Suppressor macrophage (primary cell): ENCODE measurements at regions not wholly inside any gene's neighbourhood (a gene's known extent, or its start where the extent isn't known, plus 50 kb on each side); places are given as distances from the start of the nearest gene placed in this dataset.

Source experiments
- DNase-seq, 4 experiments: peaks; one replicate each; pipeline ENCODE4 v3.0.0-alpha.2; 2020 to 2022

GRCh38 chr4:121519236-121519838 lies 138.5 kb upstream of the QRFPR start:
- DNase-seq = no peak

DNA sequence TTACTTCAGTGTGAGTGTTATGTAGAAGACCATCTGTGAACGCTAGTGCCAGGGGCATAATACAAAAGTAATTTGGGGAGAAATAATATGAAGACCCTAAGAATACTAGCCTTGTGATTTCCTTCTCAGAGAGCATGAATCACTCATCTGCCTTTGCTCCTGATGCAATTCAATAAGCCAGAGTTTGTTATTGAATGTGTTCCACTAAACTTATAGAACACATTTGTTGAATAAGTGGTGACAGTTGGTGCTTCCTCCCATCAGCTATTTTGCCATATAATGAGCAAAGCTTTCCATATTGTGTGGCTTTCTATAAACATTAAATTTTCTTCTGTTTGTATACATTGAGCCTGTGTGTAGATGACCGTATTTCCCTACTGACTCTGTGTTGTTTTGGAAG lies 136.4 kb upstream of the QRFPR start:
- DNase-seq = no peak

DNA sequence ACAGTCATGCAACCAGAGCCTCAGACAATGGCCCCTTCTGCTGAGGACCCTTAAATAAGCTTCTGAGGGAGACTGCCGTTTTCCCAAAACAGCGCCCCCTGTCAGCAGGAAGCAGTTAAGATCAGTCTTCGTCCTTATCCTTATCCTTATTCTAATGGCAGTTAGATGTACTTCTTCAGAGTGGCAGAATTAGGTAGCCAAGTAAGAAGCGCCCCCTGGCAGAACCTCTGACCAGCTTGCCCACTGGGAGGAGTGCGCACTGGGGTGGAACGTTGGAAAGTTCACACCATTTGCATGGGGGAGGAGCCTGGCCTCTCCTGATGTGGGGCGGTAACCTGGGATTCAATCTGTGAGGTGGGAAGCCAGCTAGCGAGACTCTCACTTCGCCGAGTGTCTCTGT lies 133.6 kb upstream of the QRFPR start:
- no peak for DNase-seq

GRCh38 chr4:121510341-121510874 lies 129.6 kb upstream of the QRFPR start:
- DNase-seq = no peak

DNA sequence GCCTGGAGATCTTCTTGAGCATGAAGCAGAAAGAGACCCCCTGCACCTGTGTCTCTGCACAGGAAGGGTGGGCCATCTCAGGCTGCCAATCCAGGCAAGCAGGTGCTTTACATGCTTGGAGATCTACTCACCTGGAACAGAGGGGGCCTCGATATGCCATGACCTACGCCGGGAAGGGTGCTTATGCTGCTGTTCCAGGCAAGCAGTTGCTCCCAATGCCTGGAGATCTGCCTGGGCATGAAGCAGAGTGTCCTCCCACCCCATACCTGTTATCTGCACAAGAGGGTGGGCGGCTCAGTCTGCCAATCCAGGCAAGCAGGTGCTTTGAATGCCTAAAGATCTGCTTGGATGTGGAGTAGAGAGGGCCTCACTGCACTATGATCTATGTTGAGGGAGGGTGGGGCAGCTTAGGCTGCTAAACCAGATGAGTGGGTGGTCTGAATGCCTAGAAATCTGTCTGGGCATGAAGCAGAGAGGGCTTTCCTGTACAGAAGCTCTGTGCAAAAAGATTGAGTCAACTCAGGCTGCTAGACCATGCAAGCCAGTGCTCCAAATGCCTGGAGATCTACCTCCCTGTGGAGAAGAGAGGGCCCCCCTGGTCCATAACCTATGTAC lies 104.5 kb upstream of the QRFPR start:
- no peak for DNase-seq

GRCh38 chr4:121484633-121485032 lies 103.8 kb upstream of the QRFPR start:
- DNase-seq = peak; percentile 47 to 73 (median 66)

DNA sequence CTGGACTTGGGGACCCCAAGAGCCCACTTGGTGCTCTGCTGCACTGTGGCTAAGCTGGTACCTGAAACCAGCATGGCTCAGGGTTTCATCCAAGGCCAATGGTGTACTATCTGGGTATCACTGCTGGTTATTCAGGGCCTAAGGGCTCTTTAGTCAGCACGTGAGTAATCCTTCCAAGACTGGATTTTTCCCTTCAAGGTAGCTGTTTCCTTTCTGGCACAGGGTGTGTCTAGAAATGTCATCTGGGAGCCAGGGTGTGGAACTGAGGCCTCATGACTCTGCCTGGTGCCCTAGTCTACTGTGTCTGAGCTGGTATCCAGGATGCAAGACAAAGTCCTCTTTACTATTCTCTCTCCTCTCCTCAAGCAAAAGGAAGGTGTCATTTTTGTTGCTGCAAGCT lies 99.0 kb upstream of the QRFPR start:
- no peak for DNase-seq

- DNase-seq = no peak
Observed at GRCh38 chr4:121477480-121477879, 96.7 kb upstream of the QRFPR start.

- DNase-seq = no peak
Observed at GRCh38 chr4:121477079-121477478, 96.3 kb upstream of the QRFPR start.

GRCh38 chr4:121472937-121473721 lies 92.3 kb upstream of the QRFPR start:
- no peak for DNase-seq

- no peak for DNase-seq
Observed at GRCh38 chr4:121464854-121465253, 84.0 kb upstream of the QRFPR start.

GRCh38 chr4:121462660-121463261 lies 81.9 kb upstream of the QRFPR start:
- peak; percentile 69 to 79 (median 72) for DNase-seq

GRCh38 chr4:121459026-121459425 lies 78.2 kb upstream of the QRFPR start:
- no peak for DNase-seq

DNA sequence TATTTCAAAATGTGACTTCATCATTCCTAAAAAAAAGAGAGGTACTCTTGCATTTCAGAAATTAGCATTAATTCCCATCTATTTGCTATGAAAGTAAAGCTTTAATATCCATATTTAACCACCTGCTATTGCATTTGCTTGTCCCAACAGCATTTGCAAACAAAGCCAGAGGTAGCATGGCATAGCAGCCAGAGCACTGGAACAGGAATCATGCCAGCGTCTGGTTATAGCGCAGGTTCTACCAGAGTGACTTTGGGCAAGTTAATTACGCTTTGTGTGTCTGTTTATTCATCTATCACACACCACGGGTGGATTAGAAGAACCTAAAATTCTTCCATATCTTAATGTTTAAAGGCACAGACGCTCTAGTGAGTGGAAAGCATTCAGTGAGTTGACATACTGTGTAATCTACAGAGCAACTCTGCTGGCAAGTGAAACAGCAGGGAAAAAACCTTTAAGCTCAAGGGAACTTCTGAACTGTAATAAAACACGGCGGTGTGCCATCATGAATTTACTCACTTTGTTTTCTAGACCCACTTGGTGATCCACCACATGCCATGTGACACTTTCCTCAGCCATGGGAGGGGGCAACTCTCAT lies 76.6 kb upstream of the QRFPR start:
- DNase-seq = no peak

DNA sequence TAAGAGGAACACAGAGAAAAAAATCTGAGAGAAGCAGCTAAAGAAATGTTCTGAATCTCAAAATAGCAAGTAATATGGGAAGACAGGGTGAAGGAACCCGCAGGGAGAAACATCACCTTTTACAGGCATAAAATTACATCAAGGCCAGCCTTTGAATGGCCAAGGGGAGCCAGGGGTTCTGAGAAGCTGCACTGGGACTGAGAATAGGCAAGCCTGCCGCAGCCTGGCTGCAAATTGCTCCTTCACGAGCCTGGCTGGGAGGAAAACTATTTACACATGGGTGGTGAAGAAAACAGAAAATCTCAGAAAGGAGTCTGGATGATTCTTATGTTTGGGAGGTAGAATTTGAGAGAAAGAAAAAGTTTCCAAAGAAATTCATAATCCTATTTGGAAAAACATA lies 74.5 kb upstream of the QRFPR start:
- DNase-seq = no peak

DNA sequence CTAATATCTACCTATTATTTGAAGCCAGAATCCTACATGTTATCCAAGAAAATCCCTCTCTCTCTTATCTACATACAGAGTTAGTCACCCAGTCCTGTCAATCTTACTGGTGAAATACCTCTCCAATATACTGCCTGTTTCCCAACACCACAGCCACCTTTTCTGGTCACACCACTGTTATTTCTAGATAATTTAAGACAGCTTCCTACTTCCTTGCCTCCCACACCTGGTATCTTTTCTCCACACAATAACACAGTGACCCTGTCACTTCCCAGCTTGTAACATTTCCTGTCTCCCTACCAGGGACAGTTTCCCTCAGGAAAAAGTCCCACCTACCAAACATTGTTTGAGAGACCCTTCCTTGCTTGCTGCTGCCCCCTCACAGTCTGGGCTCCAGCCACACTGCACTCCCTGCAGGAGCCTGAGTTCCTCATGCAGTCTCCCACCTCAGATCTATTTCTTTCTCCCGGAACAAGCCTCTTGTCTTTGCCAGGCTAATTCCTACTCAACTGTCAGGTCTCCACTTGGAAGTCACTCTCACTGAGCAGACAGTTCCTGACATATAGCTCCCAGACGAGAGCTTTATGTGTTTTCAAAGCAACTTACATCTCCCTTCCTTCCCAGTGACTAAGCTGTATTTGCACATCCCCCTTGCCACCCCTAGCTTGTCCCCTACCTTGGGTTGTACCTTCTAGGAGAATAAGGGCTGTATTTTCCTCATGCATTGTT lies 73.6 kb upstream of the QRFPR start:
- DNase-seq = no peak

DNA sequence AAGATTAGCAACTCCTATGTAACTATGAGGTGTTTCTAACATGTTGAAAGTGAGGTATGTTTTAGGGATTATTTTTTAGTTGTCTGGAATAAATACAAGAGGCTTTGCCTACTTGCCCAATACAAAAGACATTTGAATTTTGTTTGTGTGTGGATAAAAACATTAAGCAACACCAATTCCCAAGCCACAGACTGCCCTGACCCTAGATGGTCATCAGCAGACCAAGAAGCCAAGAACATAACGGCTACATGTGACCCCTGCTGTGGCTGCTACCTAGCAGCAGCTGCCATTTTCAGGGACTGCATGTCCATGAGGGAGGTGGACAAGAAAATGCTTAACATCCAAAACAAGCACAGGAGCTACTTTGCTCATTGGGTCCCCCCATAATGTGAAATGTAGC lies 70.5 kb upstream of the QRFPR start:
- no peak for DNase-seq

DNA sequence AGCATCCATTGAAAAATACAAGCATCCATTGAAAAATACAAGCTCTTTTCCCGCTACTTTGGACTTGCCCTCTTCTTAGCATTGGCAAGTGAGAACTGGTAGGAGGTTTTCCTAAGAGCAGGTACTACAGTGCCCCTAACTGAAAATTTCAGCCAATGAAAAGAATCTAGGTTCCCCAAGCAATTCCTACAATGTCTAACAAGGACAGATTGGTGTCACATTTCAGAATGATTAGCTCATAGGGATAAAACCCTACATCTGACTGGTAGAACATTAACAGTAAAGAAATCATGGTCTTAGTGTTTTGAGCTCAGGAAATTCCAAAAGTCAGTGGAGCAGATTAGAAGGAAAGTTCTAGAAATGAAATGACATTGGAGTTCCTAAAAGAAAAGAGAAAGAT lies 68.6 kb upstream of the QRFPR start:
- DNase-seq = no peak

GRCh38 chr4:121448231-121448630 lies 67.4 kb upstream of the QRFPR start:
- DNase-seq = no peak

DNA sequence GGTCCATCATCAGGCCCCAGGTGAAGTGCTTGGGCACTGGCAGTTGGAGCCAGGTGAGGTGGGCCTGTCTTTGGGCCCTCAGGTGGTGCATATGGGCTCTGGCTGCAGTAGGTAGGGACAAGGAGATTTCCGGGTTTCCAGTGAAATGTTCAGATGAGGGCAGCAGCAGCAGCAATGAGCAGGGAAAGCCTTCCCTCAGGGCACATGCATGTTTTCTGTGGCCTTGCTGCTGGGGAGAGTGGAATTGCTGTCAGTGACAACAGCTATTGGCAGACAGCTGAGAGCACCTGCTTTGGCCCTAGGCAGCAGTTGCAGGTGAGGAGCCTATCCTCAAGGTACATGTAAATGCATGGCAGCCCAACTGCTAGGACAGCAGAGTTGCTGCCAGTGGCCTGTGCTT lies 58.9 kb upstream of the QRFPR start:
- DNase-seq = no peak
